HUDEP-2 (cell line): ENCODE measurements at regions not wholly inside any gene's neighbourhood (a gene's known extent, or its start where the extent isn't known, plus 50 kb on each side); places are given as distances from the start of the nearest gene placed in this dataset.
A peak's percentile ranks its signal among the peaks of the same experiment; 100 is the strongest.
"Not testable (repeated sequence)": the region's sequence is repeated elsewhere in the genome, so short reads cannot be mapped to it uniquely, and the experiment has no call there.

Experiments used
- DNase-seq, 76 experiments: peaks; one replicate each; lab custom pipeline; 2025; ENCODE audit not compliant: unreplicated experiment in 76 of 76; lab: John Stamatoyannopoulos, UW

DNA sequence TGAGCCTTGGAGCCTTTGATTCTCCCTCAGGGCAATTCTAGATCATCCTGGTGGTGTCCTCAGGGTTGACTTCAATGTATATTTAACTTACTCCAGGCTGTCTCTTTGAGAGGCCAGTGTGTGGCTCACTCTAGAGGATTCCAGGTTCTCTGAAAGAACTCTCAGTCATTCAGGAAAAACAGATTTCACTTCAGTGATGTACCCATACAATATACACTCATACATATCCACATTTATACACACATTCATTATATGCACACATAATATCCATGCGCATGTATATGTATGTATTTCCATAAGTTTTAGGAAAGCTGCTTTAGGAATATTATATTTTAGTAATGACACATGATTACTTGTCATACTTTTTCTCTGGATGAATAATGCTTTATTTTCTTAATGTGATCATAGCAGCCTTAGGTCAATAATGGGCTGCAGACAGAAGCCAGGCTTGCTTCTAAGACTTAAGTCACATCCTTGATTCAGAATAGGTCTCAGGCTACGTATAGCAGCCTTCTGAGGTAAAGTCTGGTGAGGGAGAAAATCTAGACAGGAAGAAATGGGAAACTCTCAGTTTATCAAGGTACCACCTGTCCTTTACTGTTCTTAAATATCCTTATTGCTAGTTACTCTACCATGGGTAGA is 397.0 kb downstream of the GPAT3 start:
- no peak for DNase-seq

DNA sequence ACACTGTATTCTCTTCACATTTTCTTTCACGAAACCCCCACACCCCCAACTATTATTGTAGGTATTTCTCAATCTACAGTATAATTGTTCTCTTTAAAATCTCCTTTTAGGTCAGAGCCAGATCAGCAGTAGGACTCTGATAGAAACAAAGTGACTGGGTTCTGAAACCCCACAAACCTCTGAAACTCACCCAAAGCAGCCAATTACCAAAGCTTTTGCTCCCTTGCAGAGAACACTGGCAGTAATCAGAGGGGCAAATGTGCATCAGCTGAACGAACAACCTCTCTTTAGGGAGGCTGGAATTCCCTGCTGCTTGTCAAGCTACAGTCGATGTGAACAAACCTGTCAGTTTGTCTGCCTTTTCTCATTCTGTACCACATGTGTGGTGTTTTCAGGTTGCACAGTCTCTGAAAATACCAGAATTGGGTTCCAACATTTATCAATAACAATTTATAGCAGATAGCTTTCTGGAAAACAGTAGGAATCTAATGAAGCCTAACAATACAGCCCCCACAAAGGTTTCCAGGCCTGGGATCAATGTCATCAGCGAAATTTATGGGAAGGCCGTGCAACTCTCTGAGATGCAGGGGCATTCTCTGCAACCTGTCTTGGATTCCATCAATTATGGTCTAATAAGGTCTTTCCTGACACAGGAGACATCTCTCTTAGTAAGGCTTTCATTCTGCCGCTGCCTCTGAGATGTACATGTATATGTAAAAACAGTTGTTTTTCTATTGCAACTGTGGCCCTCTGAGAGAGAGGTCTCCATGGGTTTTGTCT is 395.9 kb downstream of the GPAT3 start:
- no peak for DNase-seq

DNA sequence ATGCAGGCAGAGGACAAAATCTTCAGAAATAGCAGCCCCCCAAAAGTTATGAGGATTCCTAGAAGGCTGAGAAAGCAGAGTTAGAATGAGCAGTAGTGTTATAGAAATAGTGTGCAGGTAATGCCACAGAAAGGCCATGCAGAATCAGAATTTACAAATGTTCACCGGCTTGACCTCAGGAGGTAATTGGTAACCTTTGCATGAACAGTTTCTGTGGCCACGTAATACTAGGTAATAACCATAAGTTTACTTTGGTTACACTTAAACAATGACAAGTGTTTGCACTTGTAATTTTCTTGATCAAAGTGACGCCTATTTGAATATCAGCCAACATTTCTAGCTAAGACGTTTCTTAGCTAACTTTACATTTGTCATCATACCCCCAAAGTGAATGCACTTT is 393.6 kb downstream of the GPAT3 start:
- no peak for DNase-seq

DNA sequence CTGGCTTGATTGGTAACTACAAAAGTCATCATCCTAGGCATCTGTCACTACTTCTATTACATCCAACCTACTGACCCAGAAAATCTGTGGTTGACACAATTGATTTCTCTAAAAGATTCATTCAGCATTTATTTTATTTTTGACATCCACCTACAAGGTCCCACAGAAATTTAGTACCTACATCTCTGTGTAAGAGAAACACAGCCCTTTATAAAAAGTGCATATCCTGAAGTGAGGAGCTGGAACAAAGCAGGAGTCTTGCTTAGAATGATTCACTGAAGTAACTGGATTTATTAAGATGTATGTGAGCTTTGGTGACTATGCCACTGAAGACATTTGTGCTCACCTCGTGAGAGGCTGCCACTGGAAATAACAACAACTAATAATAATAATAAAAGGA is 391.0 kb downstream of the GPAT3 start:
- DNase-seq: no peak

DNA sequence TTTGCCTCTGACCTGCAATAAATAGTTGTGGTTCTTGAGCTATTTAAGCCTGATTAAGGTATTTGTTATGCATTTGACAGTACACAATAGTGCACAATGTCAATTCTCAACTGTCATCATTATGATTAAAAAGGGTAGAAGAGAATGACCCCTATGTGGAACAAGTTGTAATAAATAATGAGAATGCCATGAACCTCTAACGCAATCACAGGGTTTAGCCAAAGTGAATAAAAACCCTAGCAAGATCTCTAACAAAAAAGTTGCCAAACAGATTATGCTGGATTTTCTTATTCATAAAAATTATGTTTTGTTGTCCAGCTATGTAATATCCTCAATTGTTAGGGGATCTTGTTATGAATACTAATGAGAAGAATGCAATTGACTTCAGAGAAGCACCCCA is 387.4 kb downstream of the GPAT3 start:
- DNase-seq: no peak

DNA sequence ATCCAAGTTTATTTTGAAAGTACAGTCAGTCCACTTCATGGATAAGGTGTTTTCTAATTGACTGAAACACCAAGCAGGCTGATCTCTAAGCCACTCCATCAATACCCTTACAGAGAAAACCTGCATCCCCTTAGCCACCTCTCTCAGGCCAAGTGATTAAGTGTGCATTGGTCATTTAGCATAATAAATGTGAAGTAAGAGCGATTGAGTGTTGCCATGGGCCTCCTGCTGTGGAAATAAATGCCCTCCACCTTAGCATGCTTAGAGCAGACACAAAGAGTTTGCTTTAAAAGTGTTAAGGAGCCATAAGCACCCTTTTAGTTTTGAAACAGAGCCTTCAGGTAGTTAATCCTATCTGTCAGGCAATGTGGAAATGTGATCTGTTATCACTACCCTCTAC is 386.5 kb downstream of the GPAT3 start:
- DNase-seq: no peak

DNA sequence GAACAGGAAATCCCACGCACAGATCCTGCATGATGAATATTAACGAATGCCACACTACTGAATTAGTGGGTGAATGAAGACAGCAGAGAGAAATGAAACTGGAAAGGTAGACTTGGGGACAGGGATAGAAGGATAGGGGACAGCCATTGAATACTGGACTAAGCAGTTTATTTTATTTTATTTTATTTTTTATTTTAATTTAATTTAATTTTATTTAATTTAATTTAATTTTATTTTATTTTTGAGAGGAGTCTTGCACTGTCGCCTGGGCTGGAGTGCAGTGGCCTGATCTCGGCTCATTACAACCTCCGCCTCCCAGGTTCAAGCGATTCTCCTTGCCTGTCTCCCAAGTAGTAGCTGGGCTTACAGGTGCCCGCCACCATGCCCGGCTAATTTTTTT is 385.2 kb downstream of the GPAT3 start:
- no peak for DNase-seq

DNA sequence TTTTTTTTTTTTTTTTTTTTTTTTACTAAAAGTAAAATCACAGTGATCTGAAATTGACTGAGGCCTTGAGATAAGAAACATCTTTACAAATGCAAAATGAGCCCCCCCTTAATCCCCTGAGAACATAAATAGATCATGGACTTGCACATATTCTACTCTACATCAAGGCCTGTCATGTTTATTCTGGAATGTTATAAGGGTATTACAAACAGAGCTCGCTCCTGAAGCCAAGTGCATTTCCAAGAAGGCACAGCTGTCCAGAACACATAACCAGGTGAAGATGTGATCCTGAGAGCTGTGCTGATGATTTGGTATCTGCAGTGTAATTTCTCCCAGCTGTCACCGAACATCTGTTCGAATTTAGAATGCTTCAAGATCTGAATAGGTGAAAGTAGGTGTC is 384.5 kb downstream of the GPAT3 start:
- no peak for DNase-seq

DNA sequence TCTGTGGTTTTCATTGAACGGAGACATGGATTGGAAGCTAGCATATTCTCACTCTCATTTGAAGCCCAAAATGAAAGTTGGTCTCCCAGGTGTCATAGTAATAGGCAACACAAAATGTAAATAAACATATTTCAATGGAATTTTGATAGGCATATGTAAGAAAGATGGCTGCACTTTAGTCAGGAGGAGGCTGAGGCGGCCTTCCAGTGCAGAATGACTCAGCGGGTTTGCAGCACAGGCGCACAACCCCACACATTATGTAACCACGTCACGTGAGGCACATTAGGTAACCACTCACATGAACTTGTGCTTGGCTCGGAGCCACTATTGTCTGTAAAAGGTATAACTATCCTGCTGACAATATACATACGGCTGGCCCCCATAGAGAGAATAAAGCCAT is 381.7 kb downstream of the GPAT3 start:
- DNase-seq: peak in 12 of 76 experiments; percentile 0 to 36 (median 4)

DNA sequence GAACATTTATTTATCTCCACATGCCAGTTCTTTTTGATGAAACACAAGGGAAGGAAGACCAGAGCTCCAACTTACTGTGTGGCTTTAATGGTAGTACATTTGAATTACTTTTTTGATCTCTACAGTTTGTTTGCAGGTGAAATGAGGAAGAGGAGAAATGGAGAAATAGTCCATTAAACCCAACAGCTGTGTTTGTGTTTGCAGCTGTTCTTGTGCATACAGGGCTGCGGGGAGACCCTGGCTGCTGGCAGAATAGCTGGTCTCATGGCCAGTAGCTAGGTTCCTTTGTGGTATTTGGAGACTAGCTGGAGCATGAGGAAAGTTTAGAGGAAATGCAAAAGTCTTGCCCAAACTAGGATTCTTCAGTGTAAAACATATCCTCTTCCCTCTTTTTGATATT is 374.8 kb downstream of the GPAT3 start:
- DNase-seq: no peak

DNA sequence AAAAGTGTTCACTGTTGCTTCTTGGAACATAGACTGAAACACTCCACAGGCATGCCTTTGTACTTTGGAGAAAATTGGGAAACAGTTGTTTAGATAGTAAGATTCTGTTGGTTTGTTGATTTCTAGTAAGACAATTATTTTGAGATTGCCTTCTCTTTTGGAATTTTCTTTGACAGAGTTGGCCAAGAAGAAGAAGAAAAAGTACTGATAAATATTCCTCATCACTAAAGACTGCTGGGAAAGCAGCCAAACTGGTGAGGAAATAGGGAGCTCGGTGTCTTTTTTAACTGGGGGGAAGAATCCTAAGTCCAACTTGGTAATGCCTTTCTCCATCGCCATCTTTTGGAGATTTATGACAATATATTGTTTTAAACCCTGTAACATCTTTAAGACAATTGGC is 370.7 kb downstream of the GPAT3 start:
- DNase-seq: no peak

DNA sequence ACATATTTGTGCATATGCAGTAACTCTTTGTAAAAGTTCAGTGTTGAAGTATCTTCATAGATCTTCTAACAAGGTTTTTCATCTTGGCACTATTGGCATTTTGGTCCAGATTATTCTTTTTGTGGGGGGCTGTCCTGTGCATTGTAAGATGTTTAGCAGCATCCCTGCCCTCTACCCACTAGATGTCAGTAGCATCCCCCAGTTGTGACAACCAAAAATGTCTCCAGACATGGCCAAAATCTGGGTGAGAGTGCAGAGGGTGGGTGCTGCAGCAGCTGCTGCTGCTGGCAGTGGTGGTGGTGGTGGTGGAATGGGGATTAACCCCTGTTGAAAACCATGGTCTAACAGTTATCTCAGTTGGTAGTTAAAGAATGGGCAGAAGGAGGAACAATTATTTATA is 370.0 kb downstream of the GPAT3 start:
- peak in 6 of 76 experiments; percentile 1 to 18 (median 6) for DNase-seq

DNA sequence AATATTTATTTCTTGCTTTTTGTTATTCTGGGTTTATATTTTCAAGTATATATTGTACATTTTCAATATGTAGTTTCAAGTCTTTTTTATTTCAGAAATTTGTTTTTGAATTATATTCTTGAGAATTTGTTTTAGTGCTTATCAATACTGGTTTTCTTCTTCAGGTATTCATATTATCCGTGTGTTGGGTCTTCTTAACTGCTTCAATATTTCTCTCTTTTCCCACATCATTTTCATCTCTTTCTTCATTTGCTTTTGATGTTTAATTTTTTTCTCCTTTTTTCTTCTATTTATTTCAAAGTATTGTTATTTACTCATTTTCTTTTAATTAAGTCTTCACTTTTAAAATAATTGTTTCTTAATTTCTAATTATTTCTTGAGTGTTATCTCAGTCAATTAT is 367.8 kb downstream of the GPAT3 start:
- not testable (repeated sequence) for DNase-seq

DNA sequence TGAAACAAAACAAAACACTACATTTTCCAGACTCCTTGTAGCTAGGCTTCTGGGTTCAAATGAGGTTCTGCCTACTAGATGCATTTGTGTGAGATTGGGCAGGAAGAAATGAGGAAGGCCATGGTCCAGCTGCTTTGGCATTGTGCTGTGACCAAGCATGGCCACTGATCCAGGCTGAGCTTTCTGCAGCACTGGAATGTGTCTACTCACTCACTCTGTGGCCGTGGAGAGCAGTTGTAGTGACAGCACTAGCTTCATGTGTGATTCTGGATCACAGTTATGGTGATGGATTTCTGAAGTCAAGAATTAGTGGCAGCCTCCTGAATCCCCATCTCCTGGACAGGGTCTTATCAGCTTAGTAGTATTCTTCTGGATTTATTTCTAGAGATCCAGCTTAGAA is 358.9 kb downstream of the GPAT3 start:
- DNase-seq: no peak

DNA sequence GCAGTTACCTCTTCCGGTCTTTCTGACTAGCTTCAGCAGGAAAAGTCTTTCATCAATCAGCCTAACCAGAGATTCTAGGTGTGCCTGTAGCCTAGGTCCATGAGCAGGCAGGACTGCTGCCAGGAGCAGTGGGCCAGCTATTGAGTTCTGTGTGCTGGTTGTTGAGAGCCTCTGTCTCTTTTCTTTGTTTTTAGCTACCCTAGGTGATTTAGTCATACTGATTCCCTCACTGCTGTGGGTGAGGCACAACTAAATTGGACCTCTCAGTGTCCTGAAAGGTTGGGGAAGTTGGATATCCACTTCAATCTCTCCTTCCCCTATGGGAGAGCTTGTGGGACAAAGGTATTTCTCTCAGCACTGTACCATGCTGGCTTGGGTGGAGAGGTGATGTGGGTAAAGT is 354.9 kb downstream of the GPAT3 start:
- DNase-seq: no peak

DNA sequence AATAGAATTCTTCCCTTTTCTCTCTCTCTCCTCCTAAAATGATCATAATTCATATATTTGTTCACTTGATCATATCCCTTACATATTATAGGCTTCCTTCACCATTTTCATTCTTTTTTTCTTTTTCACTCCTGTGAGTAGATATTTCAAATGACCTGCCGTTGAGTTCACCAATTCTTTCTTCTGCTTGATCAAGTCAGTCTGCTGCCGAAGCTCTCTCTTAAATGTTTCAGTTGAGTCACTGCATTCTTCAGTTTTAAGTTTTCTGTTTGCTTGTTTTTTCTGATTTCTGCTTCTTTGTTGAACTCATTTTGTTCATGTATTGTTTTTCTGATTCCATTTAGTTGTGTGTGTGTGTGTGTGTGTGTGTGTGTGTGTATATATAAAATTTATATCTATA is 354.3 kb downstream of the GPAT3 start:
- no peak for DNase-seq

DNA sequence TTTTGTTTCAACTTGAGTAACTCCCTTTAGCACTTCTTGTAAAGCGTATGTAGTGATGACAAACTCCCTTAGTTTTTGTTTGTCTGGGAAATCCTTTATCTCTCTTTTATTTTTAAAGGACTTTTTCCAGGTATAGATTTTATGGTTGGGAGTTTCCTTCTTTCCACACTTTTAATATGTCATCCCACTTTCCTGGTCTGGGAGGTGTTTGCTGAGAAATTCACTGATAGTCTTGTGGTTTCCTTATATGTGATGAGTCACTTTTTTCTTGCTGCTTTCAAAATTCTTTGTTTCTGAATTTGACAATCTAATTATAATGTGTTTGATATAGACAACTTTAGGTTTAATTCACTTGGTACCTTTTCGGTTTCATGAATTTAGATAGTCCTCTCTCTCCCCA is 353.9 kb downstream of the GPAT3 start:
- no peak for DNase-seq

DNA sequence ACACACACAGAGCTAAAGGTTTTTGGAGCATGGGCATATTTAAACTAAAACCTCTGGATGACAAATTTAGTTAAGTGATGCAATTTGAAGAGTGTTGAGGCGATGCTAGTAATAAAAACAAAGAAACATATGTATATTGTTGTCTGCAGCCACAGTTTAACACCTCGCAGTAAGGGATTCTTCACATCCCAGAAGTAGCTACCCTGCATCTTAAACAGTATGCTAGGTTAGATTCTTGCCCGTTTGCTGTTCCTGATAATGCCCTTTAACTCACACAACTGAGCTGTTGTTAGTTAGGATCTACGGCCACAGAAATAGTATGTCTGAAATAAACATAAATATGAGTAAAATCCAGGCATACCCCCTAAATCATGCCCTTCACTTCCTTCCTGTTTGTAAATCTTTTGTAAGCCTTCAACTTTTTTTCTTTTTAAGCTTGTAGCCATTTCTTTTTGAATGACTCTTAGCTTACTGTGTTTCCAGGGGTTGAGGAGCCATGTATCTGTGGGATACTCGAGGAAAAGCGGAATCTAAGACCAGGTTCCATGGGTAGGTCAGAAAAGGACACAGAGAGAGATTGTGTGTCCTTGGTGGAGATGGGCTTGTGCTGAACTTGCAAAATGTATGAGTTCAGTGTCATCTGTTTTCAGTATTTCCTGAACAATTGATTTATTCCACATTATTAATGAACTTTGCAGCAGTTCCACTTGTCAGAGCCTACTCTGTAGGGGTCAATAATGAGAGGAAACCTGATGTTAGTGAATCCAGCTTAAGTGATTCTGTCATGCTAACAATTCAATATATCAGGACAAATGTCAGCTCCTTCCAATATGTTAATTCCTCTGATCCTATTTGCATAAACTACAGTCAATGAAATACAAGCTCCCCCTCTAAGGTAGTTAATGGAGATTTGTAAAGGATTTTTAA is 349.6 kb downstream of the GPAT3 start:
- no peak for DNase-seq

DNA sequence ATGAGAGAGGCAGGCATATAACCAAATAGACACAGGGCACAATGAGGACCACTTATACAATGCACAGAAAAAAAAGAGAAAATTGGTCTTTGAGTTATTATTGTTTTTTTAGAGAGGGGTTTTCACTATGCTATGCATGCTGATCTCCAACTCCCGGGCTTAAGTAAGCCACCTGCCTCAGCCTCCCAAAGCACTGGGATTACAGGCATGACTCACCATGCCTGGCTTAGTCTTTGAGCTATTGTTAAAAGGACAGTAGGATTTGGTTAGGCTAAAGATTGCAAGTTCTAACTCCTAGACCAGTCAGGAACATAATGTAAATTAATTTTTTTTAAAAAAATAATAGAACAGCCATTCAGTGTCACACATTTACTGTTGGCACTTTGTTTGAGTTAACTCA is 340.1 kb downstream of the GPAT3 start:
- DNase-seq: no peak

DNA sequence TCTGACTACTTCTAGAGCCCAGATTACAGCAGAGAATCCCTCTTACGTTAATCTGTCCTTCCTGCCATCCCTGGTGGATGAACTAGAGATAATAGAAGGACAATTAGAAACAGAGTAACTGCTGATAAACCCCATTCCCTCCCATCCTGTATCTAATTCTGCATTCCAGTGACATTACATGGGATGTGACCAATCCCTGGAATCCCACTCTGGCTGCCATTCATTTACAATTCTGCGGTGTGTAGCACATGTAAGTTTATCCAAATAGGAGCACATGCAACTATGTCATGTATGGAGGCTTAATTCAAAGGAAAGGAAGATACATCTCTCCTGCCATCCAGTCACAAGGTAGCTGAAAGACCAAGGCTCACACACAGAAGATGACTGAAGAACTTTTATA is 339.5 kb downstream of the GPAT3 start:
- no peak for DNase-seq

DNA sequence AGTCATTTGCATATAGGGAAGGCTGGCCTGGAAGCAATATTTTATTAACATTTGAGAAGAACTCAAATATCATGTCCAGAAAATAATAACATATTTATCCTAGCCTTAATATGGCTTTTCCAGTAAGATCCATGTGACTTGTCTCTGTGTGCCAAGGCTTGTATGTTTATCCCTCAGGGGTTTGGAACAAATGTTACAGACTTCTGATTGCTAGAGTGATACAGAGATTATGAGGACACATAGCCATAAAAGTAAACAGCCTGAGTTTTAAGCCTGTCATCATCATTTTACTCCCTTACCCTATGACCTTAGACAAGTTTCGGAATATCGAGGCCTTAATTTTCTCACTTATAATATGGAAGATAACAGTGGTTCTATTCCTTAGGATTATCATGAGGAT is 338.1 kb downstream of the GPAT3 start:
- no peak for DNase-seq
